Muscle of leg (tissue), 3 donors: ENCODE measurements at regions not wholly inside any gene's neighbourhood (a gene's known extent, or its start where the extent isn't known, plus 50 kb on each side); places are given as distances from the start of the nearest gene placed in this dataset.
"Not testable (repeated sequence)": the region's sequence is repeated elsewhere in the genome, so short reads cannot be mapped to it uniquely, and the experiment has no call there.

Source experiments
- DNase-seq: peaks from one replicate; pipeline ENCODE4 v3.0.0; 2013
- H3K27ac ChIP-seq: one replicate; pipeline ENCODE4 v1.5.1; 2013; ENCODE audit warnings: mild to moderate bottlenecking, low read length, control low read depth
- H3K27me3 ChIP-seq: one replicate; pipeline ENCODE4 v1.6.1; 2013; ENCODE audit warnings: low read length; ENCODE audit not compliant: control insufficient read depth, insufficient read depth
- H3K36me3 ChIP-seq: one replicate; pipeline ENCODE4 v1.6.1; 2013; ENCODE audit warnings: low read length; ENCODE audit not compliant: control insufficient read depth, insufficient read depth
- H3K4me1 ChIP-seq: one replicate; pipeline ENCODE4 v1.6.1; 2013; ENCODE audit warnings: low read length; ENCODE audit not compliant: control insufficient read depth, insufficient read depth
- H3K4me3 ChIP-seq: one replicate; pipeline ENCODE4 v1.5.1; 2013; ENCODE audit warnings: low read length, control low read depth
- H3K9me3 ChIP-seq: replicated peaks from 2 replicates; pipeline ENCODE4 v1.6.1; 2013; ENCODE audit warnings: low read depth, low read length; ENCODE audit not compliant: control insufficient read depth
- WGBS: methylation state at CpG from one replicate; pipeline ENCODE4 v1.1.5; 2013; ENCODE audit warnings: missing lambda C conversion rate; ENCODE audit not compliant: insufficient coverage; 5-methylcytosine and 5-hydroxymethylcytosine counted together

DNA sequence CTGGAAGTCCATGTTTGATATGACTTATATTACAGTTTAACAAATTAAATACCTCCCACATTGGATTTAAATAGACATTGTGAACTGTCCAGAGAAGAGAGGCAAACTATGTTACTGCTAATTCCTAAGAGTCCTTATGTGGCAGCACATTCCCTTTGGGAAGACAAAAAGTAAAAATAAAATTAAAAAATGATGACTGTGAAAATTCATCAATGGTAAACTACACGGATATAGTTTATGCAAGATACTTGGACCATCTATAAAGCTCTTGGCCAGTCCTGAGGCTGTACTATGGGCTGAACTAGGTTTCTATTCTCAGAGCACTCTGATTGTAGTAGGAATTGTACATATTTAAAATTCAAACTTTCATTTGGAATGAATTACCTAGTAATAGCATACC is 206.4 kb downstream of the LRRK2 start:
- H3K4me1 ChIP-seq, result no peaks in the 10 kb centered on the region
- H3K4me3 ChIP-seq, result no peak overlapping the region
- H3K36me3 ChIP-seq, result no peaks in the 10 kb centered on the region
- WGBS, result no CpG with 5 or more reads among the region's 1 CpG
- H3K9me3 ChIP-seq, result no peaks in the 10 kb centered on the region
- H3K27me3 ChIP-seq, result no peaks in the 10 kb centered on the region
- DNase-seq, result no peak
- H3K27ac ChIP-seq, result no peak overlapping the region

- Histone ChIP-seq H3K9me3 (no peaks in the 10 kb centered on the region), H3K4me3 (no peak overlapping the region), H3K4me1 (no peaks in the 10 kb centered on the region), H3K27ac (no peak overlapping the region), H3K36me3 (no peaks in the 10 kb centered on the region), H3K27me3 (no peaks in the 10 kb centered on the region)
- no peak for DNase-seq
- no CpG with 5 or more reads among the region's 2 CpGs for WGBS
These were observed 210.5 kb downstream of the LRRK2 start for GRCh38 chr12:40435251-40435650.

DNA sequence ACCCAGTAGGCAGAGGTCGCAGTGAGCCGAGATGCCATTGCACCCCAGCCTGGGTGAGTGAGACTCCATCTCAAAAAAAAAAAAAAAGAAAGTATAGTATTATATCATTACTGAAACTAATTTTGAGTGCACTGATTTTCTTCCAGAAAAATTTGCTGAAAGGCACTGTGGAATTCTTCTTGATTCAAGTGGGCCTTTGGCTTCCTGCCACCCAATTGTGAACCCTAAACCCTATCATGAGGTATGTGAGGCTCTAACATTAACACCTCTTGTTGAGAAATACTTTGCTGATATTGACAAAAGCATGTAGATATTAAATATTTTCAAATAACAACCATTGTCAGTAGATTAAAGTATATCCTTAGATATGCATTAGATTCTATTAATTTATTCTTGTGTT is 211.2 kb downstream of the LRRK2 start:
- no peaks in the 10 kb centered on the region for H3K9me3 ChIP-seq
- DNase-seq, result no peak
- no peaks in the 10 kb centered on the region for H3K36me3 ChIP-seq
- no peak overlapping the region for H3K4me3 ChIP-seq
- no peak overlapping the region for H3K27ac ChIP-seq
- H3K27me3 ChIP-seq, result no peaks in the 10 kb centered on the region
- no peaks in the 10 kb centered on the region for H3K4me1 ChIP-seq
- WGBS, result no CpG with 5 or more reads among the region's 2 CpGs

- no peak overlapping the region for H3K4me3 ChIP-seq
- no peaks in the 10 kb centered on the region for H3K36me3 ChIP-seq
- WGBS, result no CpG with 5 or more reads among the region's 3 CpGs
- no peak overlapping the region for H3K27ac ChIP-seq
- no peaks in the 10 kb centered on the region for H3K4me1 ChIP-seq
- no peaks in the 10 kb centered on the region for H3K9me3 ChIP-seq
- no peaks in the 10 kb centered on the region for H3K27me3 ChIP-seq
- DNase-seq, result no peak
These were observed 211.8 kb downstream of the LRRK2 start for GRCh38 chr12:40436564-40436963.

GRCh38 chr12:40439771-40440492 is 215.1 kb downstream of the LRRK2 start:
- DNase-seq, result no peak
- Histone ChIP-seq H3K36me3 (no peaks in the 10 kb centered on the region), H3K4me1 (no peaks in the 10 kb centered on the region), H3K27me3 (no peaks in the 10 kb centered on the region), H3K4me3 (no peak overlapping the region), H3K27ac (no peak overlapping the region), H3K9me3 (no peaks in the 10 kb centered on the region)
- WGBS, result 82% methylated on average over 1 of the region's 2 CpGs

GRCh38 chr12:40444174-40444573 is 219.4 kb downstream of the LRRK2 start:
- H3K27ac ChIP-seq, result no peak overlapping the region
- no peak overlapping the region for H3K4me3 ChIP-seq
- WGBS, result 83% methylated on average over 4 of the region's 5 CpGs
- no peaks in the 10 kb centered on the region for H3K27me3 ChIP-seq
- no peaks in the 10 kb centered on the region for H3K36me3 ChIP-seq
- DNase-seq, result no peak
- H3K4me1 ChIP-seq, result no peaks in the 10 kb centered on the region
- H3K9me3 ChIP-seq, result no peaks in the 10 kb centered on the region

DNA sequence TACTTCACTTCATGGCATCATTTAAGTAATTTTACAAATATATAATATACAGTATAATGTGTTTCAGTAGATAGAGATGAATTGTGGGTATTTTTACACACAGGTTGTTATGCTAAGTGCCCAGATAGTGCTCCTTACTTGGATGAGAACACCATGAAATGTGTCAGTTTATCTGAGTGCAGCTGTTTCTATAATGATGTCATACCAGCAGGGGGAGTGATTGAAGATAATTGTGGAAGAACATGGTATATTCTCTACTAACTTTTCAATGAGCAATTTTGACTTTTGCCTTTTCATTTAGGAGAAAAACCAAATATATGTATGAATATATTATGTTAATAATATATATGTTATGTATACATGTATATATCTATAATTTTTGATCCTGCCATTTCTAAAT is 221.6 kb downstream of the LRRK2 start:
- Histone ChIP-seq H3K36me3 (no peaks in the 10 kb centered on the region), H3K4me1 (no peaks in the 10 kb centered on the region), H3K27ac (no peak overlapping the region), H3K27me3 (no peaks in the 10 kb centered on the region), H3K9me3 (no peaks in the 10 kb centered on the region), H3K4me3 (no peak overlapping the region)
- DNase-seq, result peak; percentile 4

- H3K27ac ChIP-seq, DNase-seq, H3K4me3 ChIP-seq, H3K9me3 ChIP-seq, H3K36me3 ChIP-seq, H3K27me3 ChIP-seq, H3K4me1 ChIP-seq: not testable (repeated sequence)
- no CpG with 5 or more reads among the region's 1 CpG for WGBS
These were observed 223.7 kb downstream of the LRRK2 start for GRCh38 chr12:40448523-40448922.

DNA sequence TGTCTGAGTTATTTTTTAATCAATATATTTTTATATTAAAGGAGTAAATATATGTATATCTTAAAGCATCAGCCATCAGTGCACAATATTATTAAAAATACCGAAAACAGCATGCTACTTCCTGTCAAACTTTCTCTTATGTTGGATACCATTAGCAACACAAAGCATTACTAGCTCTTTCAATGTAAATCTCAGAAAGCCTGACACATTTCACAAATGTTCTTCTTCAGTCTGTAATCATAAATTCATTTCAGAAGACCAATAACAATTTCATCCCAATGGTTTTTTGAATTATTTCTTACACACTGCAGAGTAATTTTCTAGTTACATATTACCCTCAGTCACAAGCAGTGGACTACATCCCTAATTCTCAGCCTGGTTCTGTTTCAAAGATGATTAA is 226.9 kb downstream of the LRRK2 start:
- Histone ChIP-seq H3K27me3 (no peaks in the 10 kb centered on the region), H3K27ac (no peak overlapping the region), H3K4me3 (no peak overlapping the region), H3K9me3 (no peaks in the 10 kb centered on the region), H3K36me3 (no peaks in the 10 kb centered on the region), H3K4me1 (no peaks in the 10 kb centered on the region)
- no CpG with 5 or more reads among the region's 1 CpG for WGBS
- DNase-seq, result no peak

GRCh38 chr12:40464121-40464520 is 228.1 kb upstream of the CNTN1 start:
- Histone ChIP-seq H3K9me3 (no peaks in the 10 kb centered on the region), H3K4me3 (no peak overlapping the region), H3K27ac (no peak overlapping the region), H3K4me1 (no peaks in the 10 kb centered on the region), H3K27me3 (no peaks in the 10 kb centered on the region), H3K36me3 (no peaks in the 10 kb centered on the region)
- 70% methylated on average over 2 of the region's 2 CpGs for WGBS
- DNase-seq, result no peak

DNA sequence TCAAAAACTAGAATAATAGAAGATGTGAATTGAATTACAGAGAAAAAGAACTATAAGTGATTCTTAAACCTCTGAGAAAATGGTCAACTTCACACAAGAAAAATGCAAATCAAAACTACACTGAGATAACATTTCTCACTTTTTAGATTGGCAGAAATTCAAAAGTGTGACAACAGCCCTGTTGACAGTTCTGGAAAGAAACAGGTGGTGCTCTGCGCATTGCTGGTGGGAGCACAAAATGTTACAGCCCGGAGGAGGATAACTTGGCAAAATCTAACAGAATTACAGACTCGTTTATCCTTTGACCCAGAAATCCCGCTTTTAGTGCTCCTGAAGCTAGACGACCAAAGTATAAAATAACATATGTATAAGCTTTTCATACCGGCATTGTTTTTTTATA is 222.5 kb upstream of the CNTN1 start:
- H3K4me1 ChIP-seq, result no peaks in the 10 kb centered on the region
- H3K27ac ChIP-seq, result no peak overlapping the region
- no peaks in the 10 kb centered on the region for H3K36me3 ChIP-seq
- no peak overlapping the region for H3K4me3 ChIP-seq
- H3K9me3 ChIP-seq, result no peaks in the 10 kb centered on the region
- WGBS, result no CpG with 5 or more reads among the region's 6 CpGs
- DNase-seq, result peak; percentile 27
- H3K27me3 ChIP-seq, result no peaks in the 10 kb centered on the region
